ENCODE measurements at regions not wholly inside any gene's neighbourhood (a gene's known extent, or its start where the extent isn't known, plus 50 kb on each side); places are given as distances from the start of the nearest gene placed in this dataset.
"Not testable (repeated sequence)": the region's sequence is repeated elsewhere in the genome, so short reads cannot be mapped to it uniquely, and the experiment has no call there.

DNA sequence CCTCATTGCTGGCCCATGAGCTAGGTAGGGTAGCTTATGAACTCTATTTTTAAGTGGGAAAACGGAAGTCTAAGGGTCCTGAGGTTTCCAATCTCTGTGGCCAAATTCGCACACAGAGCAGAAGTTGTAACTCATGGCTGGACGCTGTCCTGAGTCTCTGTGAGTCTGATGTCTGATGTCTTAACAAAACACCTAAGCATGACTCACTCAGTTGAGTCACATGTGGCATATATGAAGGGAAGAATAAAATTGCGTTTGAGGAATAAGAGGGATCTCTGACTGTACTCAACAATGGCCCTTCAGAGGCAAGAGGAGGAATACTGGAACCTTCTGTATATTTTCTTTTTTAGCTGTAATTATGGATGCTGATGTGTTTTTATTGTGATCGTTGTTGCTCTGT is 569.7 kb downstream of the RIT2 start:
- DNase-seq (ENCODE audit: low spot score), result no peak

DNA sequence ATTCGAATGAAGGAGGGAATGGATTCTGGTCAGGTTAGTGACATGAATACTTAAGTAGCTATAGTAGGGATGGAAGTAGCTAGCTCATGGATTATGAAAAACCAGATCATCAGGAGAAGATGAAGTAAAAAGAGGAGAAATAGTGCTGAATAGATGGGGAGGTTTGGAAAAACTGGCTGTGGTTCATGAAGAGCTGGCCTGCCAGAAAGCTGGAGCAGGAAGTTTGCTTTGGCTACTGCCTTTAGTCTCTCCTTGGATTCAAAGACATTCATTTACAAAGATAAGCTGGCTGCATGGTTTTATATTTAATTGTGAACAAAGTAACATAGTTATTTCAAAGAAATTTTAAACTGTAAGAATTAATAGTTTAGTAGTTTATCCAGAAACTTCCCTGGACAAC is 567.0 kb downstream of the RIT2 start:
- no peak for DNase-seq (ENCODE audit: low spot score)

DNA sequence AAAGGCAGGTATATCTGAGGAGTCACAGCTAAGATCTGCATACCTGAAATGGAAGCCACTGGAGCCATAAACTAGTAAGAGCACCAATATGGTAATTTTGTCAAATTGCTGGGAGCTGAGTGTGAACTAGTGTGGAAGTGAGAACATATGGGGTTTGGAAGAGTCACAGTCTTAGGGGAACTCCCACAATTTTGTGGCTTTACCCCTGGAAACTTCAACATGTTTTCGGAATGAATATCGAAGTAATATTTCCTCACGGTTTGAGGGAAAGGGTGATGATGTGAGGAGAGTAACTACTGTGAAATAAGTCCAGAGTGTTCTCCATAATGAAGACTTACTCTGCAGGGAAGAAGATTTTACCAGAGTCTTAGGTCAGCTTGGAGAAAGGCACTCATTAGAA is 565.9 kb downstream of the RIT2 start:
- DNase-seq (ENCODE audit: low spot score), result no peak

DNA sequence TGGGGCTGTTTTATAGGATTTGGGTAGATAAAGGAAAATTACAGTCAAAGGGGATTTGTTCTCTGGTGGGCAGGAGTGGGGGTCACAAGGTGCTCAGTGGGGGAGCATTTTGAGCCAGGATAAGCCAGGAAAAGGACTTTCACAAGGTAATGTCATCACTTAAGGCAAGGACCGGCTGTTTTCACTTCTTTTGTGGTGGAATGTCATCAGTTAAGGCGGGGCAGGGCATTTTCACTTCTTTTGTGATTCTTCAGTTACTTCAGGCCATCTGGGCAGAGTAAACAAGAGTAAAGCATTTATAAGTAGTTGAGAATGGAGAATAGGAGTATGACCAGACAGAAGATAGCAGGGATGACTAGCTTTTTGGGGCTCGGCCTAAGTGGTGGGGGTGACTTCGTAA is 562.9 kb downstream of the RIT2 start:
- not testable (repeated sequence) for DNase-seq (ENCODE audit: low spot score)

DNA sequence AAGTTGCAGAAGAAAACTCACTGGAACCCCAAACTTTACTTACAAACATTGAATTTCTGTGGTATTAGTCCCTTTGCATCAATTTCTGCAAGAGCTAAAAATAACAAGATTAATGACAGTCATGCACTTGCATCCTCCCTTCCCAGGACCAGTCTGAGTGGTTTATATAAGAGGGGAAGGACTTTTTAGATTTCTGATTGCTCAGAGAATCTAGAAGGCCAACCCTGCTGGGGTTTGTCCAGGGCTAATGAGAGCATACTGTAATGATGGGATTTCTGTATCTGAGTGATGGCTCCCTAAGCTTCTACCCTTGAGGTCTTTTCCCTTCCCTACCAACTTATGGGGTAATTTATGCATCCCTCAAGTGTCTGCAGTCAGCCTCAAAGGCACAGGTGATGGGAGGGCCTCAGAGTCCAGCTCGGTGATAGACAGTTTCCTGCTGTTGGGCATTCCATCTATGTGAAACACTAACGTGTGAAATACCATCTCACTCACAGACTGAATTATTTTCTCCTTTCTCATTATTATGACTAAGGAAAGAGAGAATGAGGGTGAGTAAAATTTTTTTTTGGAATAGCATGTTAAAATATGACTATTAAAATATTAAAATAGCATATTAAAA is 556.3 kb downstream of the RIT2 start:
- DNase-seq (ENCODE audit: low spot score), result no peak

DNA sequence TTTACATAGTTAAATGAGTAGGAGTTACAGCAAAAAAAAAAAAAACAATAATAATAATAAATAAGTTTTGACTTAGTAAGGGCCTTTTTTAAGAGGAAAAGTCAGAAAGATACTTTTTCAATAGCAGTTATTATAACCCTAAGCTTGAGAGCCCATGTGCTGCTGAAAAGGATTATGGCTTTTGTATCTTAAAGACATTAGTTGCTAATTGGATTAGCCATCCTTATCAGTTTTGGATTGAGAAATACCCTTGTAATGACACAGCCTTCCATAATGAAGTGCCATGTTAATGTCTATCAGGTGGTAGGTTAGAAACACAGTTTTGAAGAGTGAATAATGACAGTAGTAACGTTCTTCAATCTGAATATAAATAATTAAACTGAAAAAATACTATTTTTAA is 554.0 kb downstream of the RIT2 start:
- DNase-seq (ENCODE audit: low spot score), result no peak

GRCh38 chr18:42563995-42564394 is 551.5 kb downstream of the RIT2 start:
- no peak for DNase-seq (ENCODE audit: low spot score)

DNA sequence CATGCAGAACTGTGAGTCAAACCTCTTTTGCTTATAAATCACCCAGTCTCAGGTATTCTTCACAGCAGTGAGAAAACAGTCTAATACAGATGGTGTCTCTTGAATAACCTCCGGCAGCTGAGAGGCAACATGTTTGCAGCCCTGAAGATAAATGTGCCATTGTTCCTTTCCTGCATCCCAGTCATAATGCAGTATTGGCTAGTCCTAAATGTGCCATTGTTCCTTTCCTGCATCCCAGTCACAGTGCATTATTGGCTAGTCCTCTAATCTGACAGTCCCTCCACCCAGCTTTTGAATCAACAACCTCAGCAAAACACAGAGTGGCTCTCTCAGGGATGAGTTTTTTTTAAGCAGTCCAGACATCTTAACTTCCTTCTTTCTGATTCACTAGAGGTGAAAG is 550.7 kb downstream of the RIT2 start:
- DNase-seq (ENCODE audit: low spot score), result no peak

- DNase-seq (ENCODE audit: low spot score), result no peak
Measured at GRCh38 chr18:42568773-42569172, 546.7 kb downstream of the RIT2 start.

GRCh38 chr18:42574871-42575270 is 540.6 kb downstream of the RIT2 start:
- DNase-seq (ENCODE audit: low spot score), result no peak

GRCh38 chr18:42576124-42576523 is 539.4 kb downstream of the RIT2 start:
- DNase-seq (ENCODE audit: low spot score), result no peak

DNA sequence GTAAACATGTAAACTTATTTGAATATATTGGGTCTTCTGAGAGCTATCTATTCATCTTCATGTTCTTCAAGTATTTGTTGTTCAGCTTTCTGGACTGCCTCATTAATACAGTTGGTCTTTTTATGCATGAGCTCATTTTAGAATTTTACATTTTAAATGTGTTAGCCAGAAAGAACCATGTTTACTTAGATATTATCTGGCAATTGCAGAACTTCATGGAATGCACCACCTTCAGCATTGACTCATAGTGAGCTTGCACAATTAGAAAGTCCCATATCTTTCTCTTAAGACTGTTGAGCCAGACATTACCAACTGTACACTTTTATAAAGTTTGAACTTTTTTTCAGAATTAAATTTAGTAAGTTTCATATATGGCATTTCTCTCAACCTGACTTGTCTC is 536.7 kb downstream of the RIT2 start:
- no peak for DNase-seq (ENCODE audit: low spot score)

- DNase-seq (ENCODE audit: low spot score), result no peak
Measured at GRCh38 chr18:42582266-42582665, 533.2 kb downstream of the RIT2 start.

- no peak for DNase-seq (ENCODE audit: low spot score)
Measured at GRCh38 chr18:42583283-42583731, 532.2 kb downstream of the RIT2 start.

DNA sequence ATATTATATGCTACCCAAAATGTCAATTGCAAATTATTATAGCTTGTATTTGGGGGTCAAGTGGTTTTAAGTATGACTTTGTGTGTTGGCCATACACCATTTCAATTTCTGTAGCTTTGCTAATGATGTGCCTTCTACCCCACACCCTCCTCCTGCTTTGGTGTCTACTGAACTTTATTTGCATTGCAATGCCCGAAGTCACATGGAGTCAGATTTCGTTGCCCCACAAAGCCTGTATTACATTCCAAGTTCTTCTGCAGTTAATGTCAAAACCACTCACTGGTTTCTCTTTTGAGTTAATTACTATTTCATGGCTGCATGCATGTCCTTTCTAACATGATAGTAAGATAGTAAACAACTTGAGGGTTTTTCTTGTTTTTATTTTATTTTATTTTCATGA is 528.9 kb downstream of the RIT2 start:
- DNase-seq (ENCODE audit: low spot score), result no peak

DNA sequence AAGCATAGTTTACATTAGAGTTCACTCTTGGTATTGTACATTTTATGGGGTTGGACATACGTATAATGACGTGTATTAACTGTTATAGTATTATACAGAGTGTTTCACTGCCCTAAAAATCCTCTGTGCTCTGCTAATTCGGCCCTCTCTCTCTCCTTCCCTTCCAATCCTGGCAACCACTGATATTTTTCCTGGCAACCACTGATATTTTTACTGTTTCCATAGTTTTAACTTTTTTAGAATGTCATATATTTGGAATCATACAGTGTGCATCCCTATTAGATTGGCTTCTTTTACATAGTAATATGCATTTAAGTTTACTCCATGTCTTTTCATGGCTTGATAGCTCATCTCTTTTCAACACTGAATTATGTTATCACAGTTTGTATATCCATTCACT is 526.7 kb downstream of the RIT2 start:
- no peak for DNase-seq (ENCODE audit: low spot score)

- no peak for DNase-seq (ENCODE audit: low spot score)
Measured at GRCh38 chr18:42604820-42605219, 510.7 kb downstream of the RIT2 start.

- DNase-seq (ENCODE audit: low spot score), result no peak
Measured at GRCh38 chr18:42606886-42607495, 508.5 kb downstream of the RIT2 start.

DNA sequence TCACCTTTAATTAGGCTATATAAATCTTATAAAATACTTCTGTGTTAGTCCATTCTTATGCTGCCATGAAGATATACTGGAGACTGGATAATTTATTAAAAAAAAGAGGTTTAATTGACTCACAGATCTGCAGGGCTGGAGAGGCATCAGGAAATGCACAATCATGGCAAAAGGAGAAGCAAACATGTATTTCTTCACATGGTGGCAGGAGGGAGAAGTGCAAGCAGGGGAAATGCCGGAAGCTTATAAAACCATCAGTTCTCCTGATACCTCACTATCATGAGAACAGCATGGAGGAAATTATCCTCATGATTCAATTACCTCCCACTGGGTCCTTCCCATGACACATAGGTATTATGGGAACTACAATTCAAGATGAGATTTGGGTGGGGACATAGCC is 504.4 kb downstream of the RIT2 start:
- no peak for DNase-seq (ENCODE audit: low spot score)

- DNase-seq (ENCODE audit: low spot score), result no peak
Measured at GRCh38 chr18:42614619-42615293, 500.7 kb downstream of the RIT2 start.

GRCh38 chr18:42617221-42617620 is 498.3 kb downstream of the RIT2 start:
- no peak for DNase-seq (ENCODE audit: low spot score)

GRCh38 chr18:42619771-42620170 is 495.7 kb downstream of the RIT2 start:
- DNase-seq (ENCODE audit: low spot score), result no peak

DNA sequence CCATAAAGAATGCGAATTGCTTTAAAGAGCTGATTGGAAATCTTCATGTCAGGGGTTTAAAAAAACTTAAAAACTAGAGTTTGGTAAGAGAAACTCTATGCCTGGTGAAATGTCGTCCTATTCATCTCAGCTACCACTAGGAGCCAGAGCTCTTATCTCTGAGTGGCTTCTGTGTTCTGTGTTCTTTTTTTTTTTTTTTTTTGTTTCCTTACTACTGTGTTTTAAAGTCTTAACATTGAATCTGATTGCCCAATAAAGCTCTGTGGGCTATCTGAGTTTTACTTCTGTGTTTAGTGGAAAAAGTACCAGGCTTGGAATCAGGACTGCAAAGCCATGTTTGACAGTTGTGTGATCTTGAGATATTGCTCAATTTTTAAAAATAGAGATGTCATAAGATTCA is 494.8 kb downstream of the RIT2 start:
- no peak for DNase-seq (ENCODE audit: low spot score)

- DNase-seq (ENCODE audit: low spot score), result no peak
Measured at GRCh38 chr18:42623935-42624334, 491.6 kb downstream of the RIT2 start.

All from LoVo (cell line).